Stromal cell of bone marrow (primary cell): ENCODE measurements at regions not wholly inside any gene's neighbourhood (a gene's known extent, or its start where the extent isn't known, plus 50 kb on each side); places are given as distances from the start of the nearest gene placed in this dataset.
"Not testable (repeated sequence)": the region's sequence is repeated elsewhere in the genome, so short reads cannot be mapped to it uniquely, and the experiment has no call there.

Experiments
- DNase-seq: peaks from one replicate; pipeline ENCODE4 v3.0.0-alpha.2; 2012; ENCODE audit warnings: low read depth

DNA sequence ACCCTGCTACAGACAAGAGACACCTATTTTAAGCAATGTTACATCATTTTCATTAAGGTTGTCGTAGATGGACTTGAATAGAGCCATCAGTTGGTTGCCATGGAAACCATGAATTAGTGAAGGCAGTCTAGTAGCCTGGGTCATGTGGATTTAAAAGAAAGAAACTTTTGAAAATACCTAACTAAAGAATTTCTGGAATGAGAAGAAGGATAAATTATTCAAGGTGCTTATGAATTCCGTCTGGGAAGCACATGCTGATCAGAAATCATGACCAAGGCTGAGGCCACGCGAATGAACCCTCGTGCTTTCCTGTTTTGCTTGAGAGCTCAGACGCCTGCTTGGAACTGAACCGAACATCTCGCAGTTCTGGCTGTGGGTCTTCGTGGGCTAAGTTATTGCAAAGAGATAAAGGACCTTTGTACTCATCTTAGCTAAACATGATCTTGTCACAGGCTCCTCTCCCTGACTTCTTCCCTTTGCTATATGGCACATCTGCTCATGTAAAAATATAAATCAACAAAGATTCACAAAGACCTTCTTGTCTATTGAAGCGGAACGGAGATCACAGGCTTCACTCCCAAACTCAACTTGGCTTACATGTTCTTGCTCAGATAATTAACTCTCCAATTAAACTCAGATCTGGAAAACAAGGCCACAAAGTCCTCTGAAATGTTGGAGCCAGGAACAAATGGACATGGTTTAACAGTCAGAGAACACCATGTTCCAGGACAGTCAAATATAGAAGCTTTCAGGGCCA, 140.2 kb downstream of the NUFIP1 start:
- DNase-seq: no peak

DNA sequence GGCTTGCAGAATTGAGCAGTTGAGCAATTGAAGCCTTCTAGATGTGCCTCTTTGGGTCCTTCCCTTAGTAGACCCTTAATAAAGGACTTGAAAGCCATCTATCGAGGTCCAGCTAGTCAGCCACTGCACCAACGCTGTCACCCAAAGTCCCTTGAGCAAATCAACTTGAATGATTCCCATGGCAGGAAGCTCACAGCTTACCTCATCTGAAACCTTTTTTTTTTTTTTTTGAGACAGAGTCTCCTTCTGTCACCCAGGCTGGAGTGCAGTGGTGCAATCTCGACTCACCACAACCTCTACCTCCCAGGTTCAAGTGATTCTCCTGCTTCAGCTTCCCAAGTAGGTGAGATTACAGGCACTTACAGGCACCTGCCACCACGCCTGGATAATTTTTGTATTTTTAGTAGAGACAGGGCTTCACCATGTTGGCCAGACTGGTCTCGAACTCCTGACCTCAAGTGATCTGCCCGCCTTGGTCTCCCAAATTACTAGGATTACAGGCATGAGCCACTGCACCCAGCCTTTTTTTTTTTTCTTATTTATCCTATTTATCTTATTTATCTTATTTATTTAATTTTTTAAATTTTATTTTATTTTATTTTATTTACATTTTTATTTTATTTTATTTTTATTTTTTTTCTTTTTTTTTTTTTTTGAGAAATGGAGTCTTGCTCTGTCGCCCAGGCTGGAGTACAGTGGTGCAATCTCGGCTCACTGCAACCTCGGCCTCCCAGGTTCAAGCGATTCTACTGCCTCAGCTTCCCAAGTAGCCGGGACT, 143.8 kb downstream of the NUFIP1 start:
- DNase-seq: not testable (repeated sequence)

DNA sequence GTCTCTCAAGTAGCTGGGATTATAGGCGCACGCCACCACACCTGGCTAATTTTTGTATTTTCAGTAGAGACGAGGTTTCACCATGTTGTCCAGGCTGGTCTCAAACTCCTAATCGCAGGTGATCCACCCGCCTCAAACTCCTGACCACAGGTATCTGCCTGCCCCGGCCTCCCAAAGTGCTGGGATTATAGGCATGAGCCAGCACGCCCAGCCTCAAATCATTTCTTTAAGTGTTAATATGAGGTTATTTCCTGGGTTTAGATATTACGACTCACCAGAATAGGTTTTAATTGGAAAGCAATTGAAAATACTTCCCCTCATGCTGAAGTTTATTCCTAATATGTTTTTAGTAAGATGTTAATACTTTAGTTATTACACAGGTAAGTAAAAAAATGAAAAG, 144.5 kb downstream of the NUFIP1 start:
- no peak for DNase-seq

DNA sequence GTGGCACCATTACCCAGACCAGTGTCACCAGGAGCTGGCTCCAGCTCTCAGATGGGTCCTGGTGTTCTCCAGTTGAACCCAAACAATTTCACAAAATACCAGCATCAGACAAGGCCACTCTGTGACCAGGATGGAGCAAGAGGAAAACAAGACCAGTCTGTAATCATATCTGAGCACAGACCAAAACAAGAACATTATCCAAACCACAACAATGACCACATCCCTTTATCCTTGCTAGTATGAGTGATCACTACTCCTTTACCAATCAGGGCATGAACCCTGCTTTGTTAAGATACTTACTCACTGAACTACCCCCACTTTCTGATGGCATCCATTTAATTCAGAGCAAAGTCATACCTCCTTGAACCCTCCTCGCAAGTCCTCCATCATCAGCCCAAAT, 145.9 kb downstream of the NUFIP1 start:
- DNase-seq: no peak

DNA sequence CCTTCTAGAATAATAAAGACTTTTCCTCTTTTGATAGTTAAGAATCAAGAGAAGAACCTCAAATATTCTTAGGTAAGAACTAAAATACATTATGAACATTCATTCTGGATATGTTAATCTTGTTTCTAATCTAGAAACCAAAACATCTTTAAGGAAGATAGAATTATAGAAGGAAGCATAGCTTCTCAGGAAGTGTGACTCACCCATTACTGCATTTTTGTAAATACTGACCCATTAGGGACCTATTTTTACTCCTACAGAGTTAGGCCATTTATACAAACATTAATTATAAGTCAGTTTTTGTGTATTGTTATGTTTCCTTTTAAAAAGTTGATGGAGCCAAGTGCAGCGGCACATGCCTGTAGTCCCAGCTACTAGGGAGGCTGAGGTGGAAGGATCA, 147.1 kb downstream of the NUFIP1 start:
- no peak for DNase-seq

DNA sequence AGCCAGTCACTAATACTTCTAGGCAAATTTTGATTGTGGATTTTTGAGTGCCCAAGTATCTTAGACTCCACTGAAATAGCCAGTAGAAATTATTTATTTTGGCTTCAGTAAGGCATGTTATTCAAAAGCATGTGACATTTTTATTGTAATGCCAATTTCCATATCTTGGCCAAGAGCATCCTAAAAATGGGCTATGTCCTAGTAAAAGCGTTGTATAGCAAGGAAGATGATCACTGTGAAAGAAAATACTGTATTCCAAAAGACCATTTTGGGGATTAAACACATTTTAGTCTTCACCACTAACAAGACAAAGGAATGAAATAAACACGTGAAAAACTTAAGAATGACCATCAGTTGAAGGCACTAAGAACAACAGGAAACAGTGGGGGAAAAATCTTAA, 149.1 kb downstream of the NUFIP1 start:
- no peak for DNase-seq

DNA sequence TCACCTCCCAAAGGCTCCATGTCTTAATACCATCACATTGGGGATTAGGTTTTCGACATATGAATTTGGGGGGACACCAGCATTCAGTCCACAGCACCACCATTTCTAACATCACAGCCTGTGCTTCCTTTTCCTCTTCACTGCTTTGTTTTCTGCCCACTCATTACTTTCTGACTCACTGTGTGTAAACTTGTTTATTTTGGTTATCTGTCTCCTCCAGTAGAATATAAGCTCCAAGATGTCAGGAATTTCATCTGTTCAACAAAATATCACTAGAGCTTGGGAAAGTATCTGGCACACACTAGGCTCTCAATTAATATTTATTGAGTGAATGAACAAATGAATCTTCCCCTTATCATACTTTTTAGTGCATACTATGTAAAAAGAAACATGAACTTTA, 152.0 kb downstream of the NUFIP1 start:
- DNase-seq: no peak

DNA sequence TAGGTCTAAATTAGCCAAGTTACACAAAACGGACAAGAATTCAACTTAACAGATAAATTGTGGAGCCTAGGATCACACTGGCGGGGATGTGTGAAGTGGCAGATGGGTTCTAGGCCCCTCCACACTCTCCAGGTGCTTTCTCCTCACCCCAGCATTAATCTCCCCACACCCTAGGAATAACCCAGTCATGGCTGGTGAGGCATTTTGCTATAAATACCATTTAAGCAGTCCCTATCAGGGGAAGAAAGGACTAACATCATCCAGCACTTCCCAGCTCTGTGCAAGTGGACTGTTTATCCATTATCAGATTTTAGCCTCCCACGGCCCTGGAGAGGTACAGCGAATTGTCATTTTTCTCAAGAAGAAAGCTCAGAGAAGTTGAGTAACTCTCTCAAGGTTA, 154.9 kb downstream of the NUFIP1 start:
- no peak for DNase-seq

DNA sequence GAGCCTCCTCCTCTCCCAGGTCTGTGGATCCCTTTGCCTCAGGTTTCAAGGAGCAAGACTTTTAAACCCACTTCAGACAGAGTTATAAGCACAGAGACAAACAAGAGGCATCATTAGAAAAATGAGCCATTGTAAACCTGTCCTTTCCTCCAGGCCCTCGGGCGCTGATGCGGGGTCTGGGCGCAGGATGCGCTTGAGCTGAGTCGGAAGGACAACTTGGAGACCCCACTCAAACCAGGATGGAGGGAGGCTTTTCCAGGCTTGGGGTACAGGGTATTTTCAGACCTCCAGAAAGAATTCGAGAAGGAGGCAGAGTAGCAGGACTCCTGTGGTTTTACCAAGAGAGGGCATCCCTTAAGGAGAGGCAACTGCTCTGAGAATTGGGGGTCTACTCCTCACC, 155.6 kb downstream of the NUFIP1 start:
- DNase-seq: no peak

DNA sequence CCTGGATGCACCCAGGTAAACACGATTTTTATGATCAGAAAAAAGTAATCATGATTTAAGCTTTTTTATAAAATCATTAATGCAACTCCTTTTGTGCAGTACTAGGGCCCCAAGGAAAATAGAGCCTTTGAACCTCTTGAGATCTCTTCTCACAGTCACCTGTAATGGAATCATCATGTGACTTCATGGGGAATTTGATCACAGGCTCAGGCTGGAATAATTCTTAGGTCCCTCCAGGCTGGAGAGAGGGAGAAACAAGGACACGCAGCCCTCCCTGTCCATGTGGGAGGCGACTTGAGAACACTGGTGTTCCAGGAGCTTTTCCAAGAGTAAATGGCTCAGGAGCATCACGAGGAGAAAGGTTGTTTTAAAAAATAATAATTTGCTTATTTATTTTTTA, 156.1 kb downstream of the NUFIP1 start:
- DNase-seq: no peak

DNA sequence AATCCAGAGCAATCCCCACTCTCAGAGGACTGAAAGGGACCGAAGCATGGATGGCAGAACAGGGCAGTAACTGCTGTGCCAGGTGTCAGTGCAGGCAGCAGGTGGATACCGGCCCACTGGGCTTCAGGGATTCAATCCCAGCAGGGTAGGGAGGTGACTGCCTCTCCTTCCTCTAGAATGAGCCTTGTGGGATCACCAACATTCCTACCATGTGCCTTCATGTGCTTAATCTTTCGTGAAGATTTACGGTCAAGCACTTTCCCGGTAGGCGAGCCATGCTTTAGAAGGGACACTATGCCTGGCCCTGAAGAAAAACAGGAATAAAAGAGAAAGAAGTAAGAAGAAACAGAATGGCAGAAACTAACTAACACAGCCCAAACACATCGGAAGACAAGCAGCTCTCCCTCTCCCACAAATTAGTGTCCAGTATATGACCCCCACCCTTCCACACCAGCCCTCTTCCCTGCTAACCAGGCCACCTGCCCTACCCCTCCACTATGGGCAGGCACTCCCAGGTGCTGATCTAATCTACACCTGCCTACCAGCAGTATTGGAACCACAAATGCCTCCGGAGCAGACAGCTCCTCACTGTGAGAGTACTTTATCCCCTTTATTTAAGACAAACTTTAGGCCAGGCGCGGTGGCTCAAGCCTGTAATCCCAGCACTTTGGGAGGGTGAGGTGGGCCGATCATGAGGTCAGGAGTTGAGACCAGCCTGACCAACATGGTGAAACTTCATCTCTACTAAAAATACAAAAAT, 162.5 kb downstream of the NUFIP1 start:
- no peak for DNase-seq

DNA sequence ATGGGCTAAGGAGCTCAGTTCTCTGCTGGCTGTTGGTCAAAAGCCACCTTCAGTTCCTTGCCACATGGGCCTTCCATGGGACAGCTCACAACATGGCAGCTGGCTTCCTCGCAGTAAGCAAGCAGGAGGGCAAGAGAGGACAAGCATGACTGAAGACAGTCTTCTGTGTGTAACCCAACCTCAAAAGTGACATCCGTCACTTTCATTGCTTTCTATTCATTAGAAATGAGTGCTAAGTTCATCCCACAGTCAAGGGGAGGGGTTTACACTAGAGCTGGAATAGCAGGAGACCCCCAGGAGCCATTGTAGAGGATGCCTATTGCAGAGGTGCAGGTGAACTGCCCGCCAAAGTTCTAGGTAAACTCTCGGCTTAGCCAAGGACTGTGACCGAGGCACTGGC, 163.3 kb downstream of the NUFIP1 start:
- no peak for DNase-seq

DNA sequence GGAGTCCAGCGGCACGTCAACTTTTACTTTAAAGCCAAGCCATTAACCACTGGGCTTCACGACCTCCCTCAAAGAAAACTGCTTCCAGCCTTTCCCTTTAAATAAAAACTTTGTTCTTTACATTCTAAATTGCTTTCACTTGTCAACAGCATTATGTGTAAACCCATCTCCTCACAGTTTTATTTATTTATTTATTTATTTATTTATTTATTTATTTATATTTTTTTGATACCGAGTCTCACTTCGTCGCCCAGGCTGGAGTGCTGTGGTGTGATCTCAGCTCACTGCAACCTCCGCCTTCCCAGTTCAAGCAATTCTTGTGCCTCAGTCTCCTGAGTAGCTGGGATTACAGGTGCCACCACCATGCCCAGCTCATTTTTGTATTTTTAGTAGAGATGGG, 165.7 kb downstream of the NUFIP1 start:
- DNase-seq: not testable (repeated sequence)

DNA sequence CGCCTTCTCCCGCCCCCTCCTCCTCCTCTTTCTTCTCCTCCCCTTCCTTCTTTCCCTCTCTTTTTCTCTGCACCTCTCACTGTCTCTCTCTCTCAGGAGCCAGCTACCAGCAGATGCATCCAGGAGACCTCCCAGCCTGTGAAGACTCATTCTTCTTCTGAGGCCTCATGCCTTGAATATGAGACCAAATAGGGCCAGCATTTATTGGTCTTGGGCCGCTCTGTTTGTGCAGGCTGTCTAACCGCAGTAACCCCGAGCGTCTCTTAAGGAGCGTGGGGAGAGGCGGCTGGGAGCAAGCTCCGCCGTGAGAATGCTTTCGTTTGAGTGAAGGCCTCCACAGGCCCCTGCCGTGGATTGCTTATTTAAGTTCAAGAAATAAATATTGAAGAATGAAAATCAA, 167.0 kb downstream of the NUFIP1 start:
- no peak for DNase-seq

DNA sequence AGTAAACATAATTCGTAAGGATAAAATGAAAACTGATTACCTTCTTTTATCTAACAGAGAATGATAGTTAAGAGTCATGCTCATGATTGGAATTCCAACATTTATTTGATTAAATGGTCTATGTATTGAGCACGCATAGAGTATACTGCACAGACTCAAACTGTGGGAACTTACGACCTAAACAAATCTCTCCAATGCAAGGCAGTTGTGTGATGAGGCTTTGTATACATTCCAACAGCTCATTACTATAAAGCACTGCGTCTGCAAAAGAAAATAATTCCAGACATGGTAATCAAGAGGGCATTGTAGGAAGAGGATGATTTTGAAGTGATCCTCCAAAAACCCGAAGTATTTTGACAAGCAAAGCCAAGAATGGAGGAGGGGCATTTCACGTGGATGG, 169.5 kb downstream of the NUFIP1 start:
- no peak for DNase-seq

DNA sequence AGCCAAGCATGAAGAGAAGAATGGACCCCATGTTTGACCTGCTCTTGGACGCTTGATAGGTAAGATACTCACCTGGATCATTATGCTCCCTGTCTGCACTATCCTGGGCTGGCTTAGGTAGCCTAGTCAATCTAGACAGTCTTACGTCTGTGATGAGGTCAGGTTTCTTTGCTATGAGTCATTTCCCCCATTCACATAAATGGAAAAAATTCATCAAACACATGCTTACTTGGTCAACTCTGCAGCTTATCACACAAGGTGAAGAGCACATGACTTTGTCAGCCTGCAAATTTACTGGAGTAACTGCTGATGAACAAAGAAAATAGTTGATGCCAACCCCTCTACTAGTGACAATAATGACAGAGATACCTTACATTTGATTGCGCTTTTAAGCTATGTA, 170.0 kb downstream of the NUFIP1 start:
- no peak for DNase-seq

DNA sequence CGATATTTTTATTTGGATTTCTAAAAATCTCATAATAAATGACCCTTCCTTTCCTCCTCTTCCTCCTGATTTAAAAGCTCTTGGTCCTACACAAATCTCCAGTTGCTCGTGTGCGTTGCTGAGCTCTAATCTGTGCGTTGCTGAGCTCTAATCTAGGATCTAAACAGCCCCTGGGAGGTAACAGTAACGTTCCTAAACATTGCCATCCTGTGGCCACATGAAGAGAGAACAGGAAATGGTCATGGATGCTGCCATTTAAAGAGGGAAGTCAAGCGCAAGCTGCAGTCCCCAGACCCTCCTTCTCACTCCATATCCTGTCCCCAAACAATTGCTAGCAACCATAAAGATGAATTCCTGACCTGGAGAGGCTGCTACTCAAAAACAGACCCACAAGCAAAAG, 170.8 kb downstream of the NUFIP1 start:
- no peak for DNase-seq

DNA sequence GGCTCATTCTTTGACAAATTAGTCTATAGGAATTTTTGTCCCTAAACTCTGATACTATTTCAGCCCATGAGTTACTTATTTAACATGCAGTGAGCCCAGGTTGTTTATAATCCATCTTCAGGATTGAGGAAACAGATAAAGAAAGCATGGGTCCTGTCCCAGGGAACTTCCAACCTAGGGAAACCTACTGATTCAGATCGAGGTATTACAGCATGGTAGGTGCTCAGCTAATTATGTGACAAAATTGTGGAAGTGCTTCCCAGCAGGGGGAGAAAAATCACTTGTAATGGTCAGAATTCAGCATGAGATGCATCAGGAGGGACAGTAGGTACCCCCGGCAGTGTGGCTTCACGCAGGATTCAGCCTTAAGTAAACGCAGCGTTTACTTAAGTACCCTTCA, 171.3 kb downstream of the NUFIP1 start:
- DNase-seq: no peak

DNA sequence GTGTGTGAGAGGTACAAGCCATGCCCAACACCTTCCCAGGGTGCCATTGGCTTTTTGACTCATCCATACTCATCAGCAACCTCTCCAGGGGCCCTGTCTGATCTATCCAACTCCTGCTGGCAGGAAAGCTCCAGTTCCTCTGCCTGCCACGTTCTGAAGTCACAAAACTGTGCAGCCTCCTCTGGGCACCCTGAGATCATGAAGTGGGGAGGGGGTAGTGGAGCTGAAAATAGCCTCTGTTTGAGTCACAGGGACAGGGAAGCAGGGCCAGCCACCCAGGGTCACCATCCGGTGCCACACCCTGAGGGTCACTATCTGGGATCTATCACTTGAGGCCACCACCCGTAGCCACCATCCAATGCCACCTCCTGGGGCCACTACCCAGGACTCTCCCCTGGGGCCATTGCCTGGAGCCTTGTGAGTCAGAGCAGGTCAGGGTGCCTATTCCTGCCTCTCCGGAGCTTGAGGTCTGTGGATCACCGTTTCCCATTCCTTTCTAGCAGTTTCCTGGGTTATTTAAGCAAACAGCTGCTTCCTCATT, 172.1 kb downstream of the NUFIP1 start:
- DNase-seq: no peak

DNA sequence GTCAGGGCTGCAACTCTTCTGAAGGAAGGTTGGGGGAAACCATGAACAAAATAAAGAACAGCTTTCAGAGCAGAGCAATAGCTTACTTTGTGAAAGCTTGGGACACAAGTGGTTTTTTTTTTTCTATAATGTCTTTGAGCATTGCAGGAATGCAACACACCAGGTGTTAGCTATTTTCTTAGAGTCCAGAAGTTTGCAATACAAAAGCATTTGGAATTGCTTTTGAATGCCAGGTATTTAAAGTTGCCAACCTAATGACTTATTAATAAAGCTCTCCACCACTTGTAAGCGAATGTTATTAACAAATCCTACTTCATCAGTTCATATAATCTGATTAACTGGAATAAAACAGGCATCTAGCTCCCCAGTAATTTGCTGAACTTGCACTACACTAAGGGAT, 172.6 kb downstream of the NUFIP1 start:
- DNase-seq: no peak

DNA sequence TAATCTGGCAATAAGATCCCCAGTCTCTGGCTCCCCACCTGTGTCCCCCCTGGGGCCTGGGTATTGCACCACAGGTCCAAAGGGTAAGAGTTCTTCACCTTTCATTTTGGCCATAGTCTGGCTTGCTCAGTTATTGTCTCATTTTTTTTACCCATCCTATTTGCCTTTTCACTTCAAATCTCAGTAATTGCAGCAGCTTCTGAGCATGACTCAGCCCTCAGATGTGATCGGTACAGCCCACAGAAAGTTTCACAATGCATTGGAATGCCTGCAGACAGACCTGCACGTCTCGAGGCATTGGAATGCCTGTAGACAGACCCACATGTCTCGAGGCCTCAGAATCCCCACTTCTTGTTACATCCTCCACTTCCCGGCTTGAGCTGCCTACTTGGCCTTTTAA, 173.6 kb downstream of the NUFIP1 start:
- DNase-seq: peak; percentile 66

DNA sequence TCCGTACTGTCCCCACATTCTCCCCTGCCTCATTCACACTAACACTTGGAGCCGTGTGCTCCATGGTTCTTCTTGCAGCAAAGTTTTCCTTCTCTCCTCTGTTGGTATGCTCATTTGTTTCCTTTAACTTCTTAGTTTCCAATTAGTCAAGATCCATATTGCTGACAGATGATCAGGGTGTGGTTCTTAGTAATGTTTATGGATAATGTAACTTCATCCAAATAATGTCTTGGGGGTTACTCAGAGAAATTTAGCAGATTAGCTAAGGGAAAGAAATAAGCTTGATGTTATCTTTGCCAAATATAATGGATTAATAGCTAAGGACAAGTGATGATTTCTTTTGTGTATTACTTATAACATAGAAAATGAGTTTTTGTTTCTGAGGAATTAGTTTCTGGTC, 174.4 kb downstream of the NUFIP1 start:
- DNase-seq: no peak

DNA sequence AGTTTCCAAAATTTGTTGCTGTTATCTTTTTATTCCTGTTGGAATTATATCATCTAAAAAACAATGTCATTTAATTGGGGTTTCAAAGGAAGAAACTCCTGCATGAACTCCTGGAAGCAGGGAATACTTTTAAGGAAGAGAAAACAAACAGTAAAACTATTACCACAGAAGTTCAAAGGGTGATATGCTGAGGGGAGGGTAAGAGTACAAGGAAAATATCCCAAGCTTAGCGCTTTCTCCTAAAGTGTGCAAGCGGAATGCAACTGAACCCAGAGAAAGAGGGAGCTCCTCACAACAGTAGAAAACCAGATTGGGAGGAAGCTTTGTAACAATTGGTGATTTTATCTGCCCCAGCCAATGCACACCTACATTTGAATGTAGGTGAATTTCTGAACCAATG, 175.1 kb downstream of the NUFIP1 start:
- DNase-seq: no peak
